DND-41 (cell line): ENCODE measurements at regions not wholly inside any gene's neighbourhood (a gene's known extent, or its start where the extent isn't known, plus 50 kb on each side); places are given as distances from the start of the nearest gene placed in this dataset.

ENCODE experiments used
- EZH2 ChIP-seq: IDR thresholded peaks from 3 replicates; pipeline ENCODE4 v1.6.1; 2012; ENCODE audit warnings: borderline replicate concordance, low read depth, mild to moderate bottlenecking, moderate library complexity, low read length, inconsistent platforms; ENCODE audit not compliant: severe bottlenecking
- TF ChIP-seq, protein P1 (sequence below): IDR thresholded peaks from 2 replicates; pipeline ENCODE4 v1.5.1; 2012; ENCODE audit warnings: borderline replicate concordance, low read length, moderate library complexity, mild to moderate bottlenecking; ENCODE audit not compliant: poor library complexity, severe bottlenecking; ENCODE audit errors: extremely low read depth

DNA sequence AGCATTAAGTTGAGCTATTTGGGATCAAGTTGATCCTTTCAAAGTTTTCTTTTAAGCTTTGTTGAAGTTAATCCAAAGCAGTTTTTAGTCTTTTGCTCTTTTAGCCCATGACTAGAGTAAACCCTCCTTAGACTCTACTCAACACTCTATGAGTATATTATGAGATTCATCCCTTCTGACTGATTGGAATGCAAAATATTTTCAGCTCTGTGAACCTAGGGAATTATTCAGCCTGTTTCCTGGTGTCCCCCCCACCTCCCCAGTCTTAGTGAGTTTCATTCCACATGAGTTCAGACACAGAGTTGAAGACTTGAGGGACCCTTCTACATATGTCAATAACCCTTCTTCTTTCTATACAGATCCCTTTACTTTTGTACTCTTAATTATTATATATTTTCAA, 413.7 kb downstream of the RFPL4B start:
- TF ChIP-seq, protein P1, sequence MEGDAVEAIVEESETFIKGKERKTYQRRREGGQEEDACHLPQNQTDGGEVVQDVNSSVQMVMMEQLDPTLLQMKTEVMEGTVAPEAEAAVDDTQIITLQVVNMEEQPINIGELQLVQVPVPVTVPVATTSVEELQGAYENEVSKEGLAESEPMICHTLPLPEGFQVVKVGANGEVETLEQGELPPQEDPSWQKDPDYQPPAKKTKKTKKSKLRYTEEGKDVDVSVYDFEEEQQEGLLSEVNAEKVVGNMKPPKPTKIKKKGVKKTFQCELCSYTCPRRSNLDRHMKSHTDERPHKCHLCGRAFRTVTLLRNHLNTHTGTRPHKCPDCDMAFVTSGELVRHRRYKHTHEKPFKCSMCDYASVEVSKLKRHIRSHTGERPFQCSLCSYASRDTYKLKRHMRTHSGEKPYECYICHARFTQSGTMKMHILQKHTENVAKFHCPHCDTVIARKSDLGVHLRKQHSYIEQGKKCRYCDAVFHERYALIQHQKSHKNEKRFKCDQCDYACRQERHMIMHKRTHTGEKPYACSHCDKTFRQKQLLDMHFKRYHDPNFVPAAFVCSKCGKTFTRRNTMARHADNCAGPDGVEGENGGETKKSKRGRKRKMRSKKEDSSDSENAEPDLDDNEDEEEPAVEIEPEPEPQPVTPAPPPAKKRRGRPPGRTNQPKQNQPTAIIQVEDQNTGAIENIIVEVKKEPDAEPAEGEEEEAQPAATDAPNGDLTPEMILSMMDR, result no peak
- TF ChIP-seq EZH2, result no peak
